ENCODE measurements at regions not wholly inside any gene's neighbourhood (a gene's known extent, or its start where the extent isn't known, plus 50 kb on each side); places are given as distances from the start of the nearest gene placed in this dataset.
"Not testable (repeated sequence)": the region's sequence is repeated elsewhere in the genome, so short reads cannot be mapped to it uniquely, and the experiment has no call there.

GRCh38 chr17:12195418-12195817, 174.7 kb downstream of the MAP2K4 start:
- DNase-seq, result no peak

DNA sequence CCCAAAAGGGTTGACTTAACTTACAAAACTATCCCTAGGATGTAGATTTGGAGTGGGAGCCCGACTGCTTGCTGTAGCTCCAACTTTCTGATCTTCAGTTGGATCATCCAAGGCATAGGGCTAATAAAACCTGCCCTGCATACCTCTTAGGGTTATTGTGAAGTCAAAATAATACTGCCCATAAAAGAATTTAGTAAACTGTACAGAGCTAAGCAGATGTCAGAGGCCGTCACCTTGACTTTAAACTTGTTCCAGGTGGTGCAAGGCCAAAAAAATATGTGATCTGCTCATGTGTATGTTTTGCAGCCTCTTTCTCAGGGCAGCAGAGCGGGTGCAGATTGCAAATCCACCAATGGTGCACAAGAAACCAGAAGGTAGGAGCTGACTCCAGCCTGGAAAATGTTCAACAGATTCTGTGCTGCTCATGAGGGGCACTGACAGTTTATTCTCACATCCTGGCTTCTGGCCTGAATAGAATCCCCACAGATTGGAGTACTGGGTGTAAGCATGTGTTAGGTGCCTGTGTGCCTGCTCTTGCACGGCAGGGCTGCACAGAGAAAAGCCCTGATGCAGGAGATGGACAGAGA, 180.7 kb downstream of the MAP2K4 start:
- DNase-seq, result no peak

DNA sequence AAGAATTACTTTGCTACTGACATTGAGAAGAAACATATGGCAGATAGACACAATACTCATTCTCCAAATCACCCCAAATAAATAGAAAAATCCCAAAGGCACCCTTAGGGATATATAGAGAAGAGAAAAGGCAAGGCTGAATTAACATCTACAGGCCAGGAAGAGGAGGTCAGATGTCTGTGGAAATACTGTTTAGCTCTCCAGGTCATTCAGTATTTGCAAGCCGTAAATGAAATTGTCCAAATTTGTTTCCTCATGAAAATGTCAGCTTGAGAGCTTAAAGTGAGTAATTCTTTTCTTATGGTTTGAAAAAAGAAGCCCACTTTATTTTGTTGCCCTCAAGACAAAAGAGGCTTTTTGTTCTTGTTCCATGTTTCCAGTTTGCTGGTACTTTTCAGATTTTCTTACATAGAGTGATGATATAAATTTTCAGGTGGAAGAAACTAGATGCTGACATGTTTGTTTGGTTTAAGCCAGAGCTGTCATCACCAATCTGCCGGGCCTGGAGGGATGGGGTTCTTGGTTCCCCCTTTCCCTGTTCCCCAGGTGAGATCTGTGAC, 189.0 kb downstream of the MAP2K4 start:
- no peak for DNase-seq

GRCh38 chr17:12220714-12221439, 200.2 kb downstream of the MAP2K4 start:
- DNase-seq, result not testable (repeated sequence)

DNA sequence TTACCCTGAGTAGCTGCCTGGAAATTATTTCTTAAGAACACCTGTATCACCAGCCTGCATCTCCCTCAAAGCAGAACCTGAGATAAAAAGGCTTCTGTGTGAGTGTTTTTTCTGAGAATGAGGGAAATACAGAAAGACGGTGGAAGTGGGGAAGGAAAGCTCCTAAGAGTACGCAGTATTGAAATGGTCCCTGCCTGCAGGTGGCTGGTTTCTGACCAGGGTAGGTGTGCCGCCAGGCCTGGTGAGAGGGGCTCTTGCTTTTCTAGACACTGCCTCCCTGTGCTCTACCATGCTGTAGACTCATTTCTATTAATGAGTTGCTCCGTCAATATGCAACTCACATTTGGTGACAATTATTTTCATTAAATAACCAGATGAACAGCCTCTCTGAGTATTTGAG, 201.7 kb downstream of the MAP2K4 start:
- no peak for DNase-seq

DNA sequence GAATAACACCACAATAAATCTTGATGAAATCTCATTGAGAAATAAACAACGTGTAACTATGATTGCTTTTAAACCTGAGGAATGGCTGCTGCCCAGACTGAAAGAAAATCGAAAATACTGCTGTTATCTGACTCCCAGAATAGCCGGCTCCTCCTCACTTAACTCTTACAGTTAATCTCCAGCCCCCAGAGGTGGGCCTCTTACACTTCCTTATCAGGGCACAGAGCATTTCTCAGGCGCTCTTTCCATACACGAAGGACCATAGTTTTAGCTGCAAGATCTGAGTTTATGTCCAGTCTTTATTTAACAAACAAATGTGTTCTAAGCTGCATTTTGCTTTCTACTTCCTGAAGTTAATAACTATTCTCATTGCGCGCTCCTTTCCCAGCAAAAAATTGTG, 206.9 kb downstream of the MAP2K4 start:
- DNase-seq, result no peak

GRCh38 chr17:12229335-12229734, 208.7 kb downstream of the MAP2K4 start:
- peak; percentile 3 to 20 for DNase-seq

- DNase-seq, result no peak
Observed at GRCh38 chr17:12230481-12231354, 210.0 kb downstream of the MAP2K4 start.

DNA sequence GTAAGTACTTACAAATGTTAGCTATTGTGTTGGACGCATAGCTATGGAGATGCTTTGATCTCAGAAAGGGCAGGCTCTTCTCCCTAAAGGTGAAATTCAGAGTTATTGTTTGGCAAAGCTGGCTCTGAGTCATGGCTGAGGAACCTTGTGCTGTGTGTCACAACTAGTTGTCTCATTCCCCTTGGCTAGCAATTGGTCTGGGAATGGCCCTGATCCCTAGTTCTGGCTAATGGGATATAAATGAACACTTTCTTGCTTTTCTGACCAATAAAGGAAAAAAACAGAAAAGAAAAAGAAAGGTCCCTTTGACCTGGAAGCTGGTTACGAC, 210.6 kb downstream of the MAP2K4 start:
- DNase-seq, result no peak

GRCh38 chr17:12239021-12239420, 218.3 kb downstream of the MAP2K4 start:
- DNase-seq, result not testable (repeated sequence)

- DNase-seq, result no peak
Observed at GRCh38 chr17:12242345-12242954, 221.8 kb downstream of the MAP2K4 start.

GRCh38 chr17:12247761-12248160, 227.1 kb downstream of the MAP2K4 start:
- DNase-seq, result peak in 1 of 2 experiments; percentile 1

DNA sequence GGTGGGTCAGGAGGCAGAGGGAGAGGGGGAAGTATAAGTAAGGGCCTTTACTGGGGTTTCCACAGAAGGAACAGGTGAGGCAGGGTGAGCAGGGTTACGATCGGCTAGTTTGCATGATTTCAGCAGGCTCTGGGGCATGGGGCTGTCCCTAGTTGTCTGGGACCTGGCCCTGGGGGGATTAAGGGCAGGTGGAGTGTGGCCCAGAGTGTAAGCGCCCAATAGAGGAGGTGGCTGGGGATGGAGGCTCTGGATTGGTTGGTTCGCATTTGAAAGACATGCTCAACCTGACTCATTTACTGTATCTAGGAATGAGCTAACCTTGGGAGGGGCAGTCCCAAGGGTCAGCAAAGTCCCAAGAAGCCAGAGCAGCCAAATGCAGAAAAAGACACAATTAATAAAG, 230.3 kb downstream of the MAP2K4 start:
- no peak for DNase-seq

DNA sequence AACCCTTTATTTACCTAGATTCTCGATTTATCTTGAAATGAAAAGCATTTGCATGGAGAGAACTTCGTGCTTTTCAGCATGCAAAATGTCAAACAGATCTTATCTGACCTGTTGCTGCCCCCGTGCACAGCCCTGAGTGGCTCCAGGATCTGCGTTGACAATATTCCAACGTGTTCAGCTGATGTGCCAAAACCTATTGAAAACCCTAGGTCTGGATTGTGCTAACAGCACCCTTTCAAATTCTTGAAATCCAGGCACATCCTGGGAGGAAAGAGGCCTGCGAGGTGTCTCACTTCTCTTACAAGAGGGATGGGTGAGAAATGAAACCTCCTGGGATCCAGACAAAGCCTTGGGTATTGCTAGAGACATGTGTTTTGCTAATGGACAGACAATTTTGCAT, 231.8 kb downstream of the MAP2K4 start:
- DNase-seq, result no peak

DNA sequence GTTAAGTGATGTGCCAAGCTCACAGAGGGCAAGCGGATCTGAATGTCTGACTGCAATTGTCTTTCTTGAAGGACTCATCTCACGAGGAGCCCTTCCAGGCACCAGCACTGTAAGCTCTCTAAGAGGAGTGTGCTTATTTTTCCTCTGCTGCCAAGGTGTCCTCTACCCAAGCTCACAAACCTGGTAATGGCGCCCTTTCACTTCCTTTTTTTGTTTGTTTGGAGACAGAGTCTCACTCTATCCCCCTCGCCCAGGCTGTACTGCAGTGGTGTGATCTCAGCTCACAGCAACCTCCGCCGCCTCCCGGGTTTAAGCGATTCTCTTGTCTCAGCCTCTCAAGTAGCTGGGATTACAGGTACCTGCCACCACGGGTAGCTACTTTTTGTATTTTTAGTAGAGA, 233.8 kb downstream of the MAP2K4 start:
- DNase-seq, result no peak

DNA sequence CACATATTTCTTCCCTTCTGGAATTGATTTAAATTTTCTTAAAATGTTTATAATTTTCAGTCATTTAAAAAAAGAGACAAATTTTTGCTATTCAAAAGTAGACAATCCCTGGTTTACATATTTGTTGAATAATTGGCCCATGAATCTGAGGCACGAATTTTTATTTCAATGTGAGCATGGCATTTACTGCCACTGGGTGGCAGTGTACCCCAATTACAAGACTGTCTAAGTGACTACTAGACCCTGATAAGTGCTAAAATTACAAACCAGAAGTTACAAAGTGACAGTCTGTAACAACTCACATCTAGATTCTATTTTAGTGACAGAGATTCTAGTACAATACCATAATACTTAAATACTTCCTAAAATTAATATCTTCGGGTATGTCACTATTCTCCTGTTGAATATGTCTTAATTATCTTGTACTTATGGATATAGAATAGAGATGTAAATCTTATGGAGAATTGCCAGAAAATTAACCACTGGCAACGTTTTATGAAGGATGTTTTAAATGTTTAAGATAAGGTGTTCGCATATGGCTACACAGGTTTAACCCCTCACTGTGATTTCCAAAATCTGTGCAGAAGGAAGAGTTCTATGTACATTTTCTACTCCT, 235.8 kb downstream of the MAP2K4 start:
- DNase-seq, result peak; percentile 1 to 35

DNA sequence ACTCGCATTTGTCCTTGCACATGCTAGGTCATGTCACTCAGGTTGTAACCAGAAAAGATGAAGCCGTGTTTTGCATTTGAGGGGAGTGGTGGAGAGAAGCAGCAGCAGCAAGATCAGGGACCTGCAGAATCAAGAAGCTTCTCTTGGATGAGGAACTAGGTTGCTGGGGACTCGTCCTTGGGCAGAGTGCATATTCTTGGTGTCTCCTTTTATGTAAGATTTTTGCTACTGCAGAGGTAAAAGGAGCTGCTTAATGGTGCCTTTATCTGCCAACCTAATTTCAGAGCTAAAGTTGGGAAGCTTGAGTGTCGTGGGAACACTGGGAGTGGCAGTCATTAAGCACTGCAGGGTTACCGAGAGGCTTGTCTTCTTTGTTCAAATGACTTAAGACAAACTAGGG, 236.5 kb downstream of the MAP2K4 start:
- no peak for DNase-seq

DNA sequence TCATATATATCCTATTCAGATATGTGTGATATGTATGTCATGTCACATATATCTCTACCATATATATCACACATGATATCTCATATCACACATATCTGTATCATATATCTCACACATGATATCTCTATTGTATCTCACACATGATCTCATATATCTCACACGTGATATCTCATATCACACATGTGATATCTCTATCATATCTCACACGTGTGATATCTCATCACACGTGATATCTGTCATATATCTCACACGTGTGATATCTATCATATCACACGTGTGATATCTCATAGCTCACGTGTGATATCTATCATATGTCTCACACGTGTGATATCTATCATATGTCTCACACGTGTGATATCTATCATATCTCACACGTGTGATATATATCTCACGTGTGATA, 240.7 kb downstream of the MAP2K4 start:
- no peak for DNase-seq

- DNase-seq, result no peak
Observed at GRCh38 chr17:12269751-12270150, 249.1 kb downstream of the MAP2K4 start.

- no peak for DNase-seq
Observed at GRCh38 chr17:12277827-12278226, 257.1 kb downstream of the MAP2K4 start.

- DNase-seq, result no peak
Observed at GRCh38 chr17:12282056-12282455, 261.4 kb downstream of the MAP2K4 start.

DNA sequence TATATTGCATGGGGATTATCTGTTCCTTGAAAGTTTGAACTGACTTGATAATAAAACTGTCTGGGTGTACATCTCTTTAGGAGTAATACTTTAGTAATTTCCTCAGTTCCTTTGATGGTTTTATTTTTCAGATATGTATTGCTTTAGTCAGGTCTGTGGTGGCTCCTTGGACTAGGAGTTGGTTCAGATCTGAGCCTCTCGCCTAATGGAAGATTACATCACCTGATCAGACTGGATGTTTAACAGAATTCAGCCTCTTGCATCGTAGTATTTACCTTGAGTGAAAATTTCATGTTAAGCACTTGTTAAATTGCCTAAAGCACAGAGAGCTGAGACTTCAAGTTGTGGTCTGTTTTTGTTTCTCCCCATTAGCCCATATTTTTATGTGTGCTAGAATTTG, 267.3 kb downstream of the MAP2K4 start:
- no peak for DNase-seq

GRCh38 chr17:12290207-12290606, 269.5 kb downstream of the MAP2K4 start:
- DNase-seq, result no peak
